HEK293T (cell line): ENCODE measurements at regions not wholly inside any gene's neighbourhood (a gene's known extent, or its start where the extent isn't known, plus 50 kb on each side); places are given as distances from the start of the nearest gene placed in this dataset.

ENCODE experiments used
- CTCF ChIA-PET: fragments of 350-600 bp; formaldehyde crosslinking; extraction: SDS; loops from one replicate; lab custom pipeline; 2021; ENCODE audit warnings: antibody characterized with exemption, inconsistent platforms; lab: Yijun Ruan, JAX
- POLR2A ChIA-PET: fragments of 350-600 bp; formaldehyde crosslinking; extraction: SDS; loops from one replicate; lab custom pipeline; 2020; ENCODE audit warnings: antibody characterized with exemption, inconsistent platforms; lab: Yijun Ruan, JAX
- DNase-seq: peaks from one replicate; pipeline ENCODE4 v3.0.0; 2012; ENCODE audit warnings: mixed read lengths; ENCODE audit errors: extremely low spot score
- ARNT ChIP-seq: fragments of 450-650 bp; IDR thresholded peaks from 2 replicates; pipeline ENCODE4 v1.6.1; 2017; ENCODE audit warnings: mild to moderate bottlenecking
- BHLHE40 ChIP-seq: fragments of 450-650 bp; IDR thresholded peaks from 2 replicates; pipeline ENCODE4 v1.6.1; 2016; ENCODE audit warnings: mild to moderate bottlenecking, moderate library complexity, borderline replicate concordance
- CTBP1 ChIP-seq: fragments of 450-650 bp; IDR thresholded peaks from 2 replicates; pipeline ENCODE4 v1.6.1; 2016; ENCODE audit warnings: borderline replicate concordance
- ELF4 ChIP-seq: fragments of 450-650 bp; IDR thresholded peaks from 2 replicates; pipeline ENCODE4 v1.6.1; 2017; ENCODE audit warnings: antibody characterized with exemption
- FOXA1 ChIP-seq: fragments of 450-650 bp; IDR thresholded peaks from 2 replicates; pipeline ENCODE4 v1.6.1; 2016; ENCODE audit warnings: mild to moderate bottlenecking
- FOXK2 ChIP-seq: fragments of 450-650 bp; IDR thresholded peaks from 2 replicates; pipeline ENCODE4 v1.6.1; 2016; ENCODE audit warnings: mild to moderate bottlenecking
- FOXM1 ChIP-seq: fragments of 450-650 bp; IDR thresholded peaks from 2 replicates; pipeline ENCODE4 v1.6.1; 2017; ENCODE audit warnings: mild to moderate bottlenecking, borderline replicate concordance
- HDGF ChIP-seq: fragments of 450-650 bp; IDR thresholded peaks from 2 replicates; pipeline ENCODE4 v1.6.1; 2017; ENCODE audit warnings: antibody characterized with exemption, borderline replicate concordance
- L3MBTL2 ChIP-seq: fragments of 450-650 bp; conservative IDR thresholded peaks from 2 replicates; pipeline ENCODE4 v1.6.1; 2016; ENCODE audit warnings: mild to moderate bottlenecking
- LEF1 ChIP-seq: fragments of 450-650 bp; IDR thresholded peaks from 2 replicates; pipeline ENCODE4 v1.6.1; 2017; ENCODE audit warnings: mild to moderate bottlenecking, borderline replicate concordance
- NFRKB ChIP-seq: fragments of 450-650 bp; IDR thresholded peaks from 2 replicates; pipeline ENCODE4 v1.6.1; 2016; ENCODE audit warnings: mild to moderate bottlenecking, moderate library complexity
- PKNOX1 ChIP-seq: fragments of 450-650 bp; IDR thresholded peaks from 2 replicates; pipeline ENCODE4 v1.6.1; 2016
- SP1 ChIP-seq: fragments of 450-650 bp; IDR thresholded peaks from 2 replicates; pipeline ENCODE4 v1.6.1; 2017
- SUZ12 ChIP-seq: fragments of 450-650 bp; IDR thresholded peaks from 2 replicates; pipeline ENCODE4 v1.6.1; 2016; ENCODE audit warnings: mild to moderate bottlenecking
- TARDBP ChIP-seq: fragments of 450-650 bp; IDR thresholded peaks from 2 replicates; pipeline ENCODE4 v1.6.1; 2016
- ZNF384 ChIP-seq: fragments of 450-650 bp; IDR thresholded peaks from 2 replicates; pipeline ENCODE4 v1.6.1; 2016

GRCh38 chr16:63146251-63146650 lies 1110.0 kb upstream of the CDH8 start:
- ChIA-PET CTCF (no interaction called here), POLR2A (no interaction called here)
- DNase-seq: no peak
- TF ChIP-seq SUZ12: no peak
- no peak for TF ChIP-seq CTBP1
- TF ChIP-seq TARDBP: no peak
- no peak for TF ChIP-seq BHLHE40
- no peak for TF ChIP-seq ZNF384
- TF ChIP-seq FOXK2: no peak
- TF ChIP-seq LEF1: no peak
- TF ChIP-seq HDGF: no peak
- TF ChIP-seq PKNOX1: no peak
- no peak for TF ChIP-seq SP1
- TF ChIP-seq FOXM1: no peak
- no peak for TF ChIP-seq ARNT
- no peak for TF ChIP-seq FOXA1
- no peak for TF ChIP-seq ELF4
- TF ChIP-seq L3MBTL2: no peak
- TF ChIP-seq NFRKB: no peak

- ChIA-PET POLR2A (no interaction called here), CTCF (interaction anchor here (0.7 kb wide), 1 partner anchor 387 kb away, joined by 3 read pairs; no protein-coding TSS in a partner anchor)
- TF ChIP-seq CTBP1: no peak
- no peak for TF ChIP-seq LEF1
- TF ChIP-seq SP1: no peak
- TF ChIP-seq FOXA1: no peak
- no peak for TF ChIP-seq L3MBTL2
- no peak for TF ChIP-seq TARDBP
- no peak for TF ChIP-seq ZNF384
- TF ChIP-seq ARNT: no peak
- TF ChIP-seq NFRKB: no peak
- TF ChIP-seq PKNOX1: no peak
- no peak for DNase-seq
Observed at GRCh38 chr16:63145411-63145810, 1109.2 kb upstream of the CDH8 start.

GRCh38 chr16:63135069-63135468 lies 1098.8 kb upstream of the CDH8 start:
- CTCF ChIA-PET: no interaction called here
- DNase-seq: no peak
- TF ChIP-seq SUZ12: no peak
- no peak for TF ChIP-seq HDGF
- TF ChIP-seq ELF4: no peak
- TF ChIP-seq TARDBP: no peak
- no peak for TF ChIP-seq NFRKB
- no peak for TF ChIP-seq SP1
- no peak for TF ChIP-seq FOXM1
- TF ChIP-seq BHLHE40: no peak
- TF ChIP-seq ARNT: no peak
- TF ChIP-seq L3MBTL2: no peak
- no peak for TF ChIP-seq PKNOX1
- TF ChIP-seq LEF1: no peak
- no peak for TF ChIP-seq FOXA1
- TF ChIP-seq ZNF384: no peak
- TF ChIP-seq CTBP1: no peak
- no peak for TF ChIP-seq FOXK2
- POLR2A ChIA-PET: no interaction called here

- DNase-seq: no peak
- ChIA-PET POLR2A (no interaction called here), CTCF (no interaction called here)
- TF ChIP-seq BHLHE40: no peak
Observed at GRCh38 chr16:63131503-63131902, 1095.3 kb upstream of the CDH8 start.

- TF ChIP-seq L3MBTL2 (no peak), BHLHE40 (no peak), ARNT (no peak), NFRKB (no peak), PKNOX1 (no peak), ELF4 (no peak), HDGF (no peak), ZNF384 (no peak), SUZ12 (no peak), LEF1 (no peak), FOXM1 (no peak), FOXK2 (no peak), CTBP1 (no peak), FOXA1 (no peak), TARDBP (no peak), SP1 (no peak)
- ChIA-PET CTCF (no interaction called here), POLR2A (no interaction called here)
- no peak for DNase-seq
Observed at GRCh38 chr16:63130942-63131341, 1094.7 kb upstream of the CDH8 start.
